ENCODE measurements at regions not wholly inside any gene's neighbourhood (a gene's known extent, or its start where the extent isn't known, plus 50 kb on each side); places are given as distances from the start of the nearest gene placed in this dataset.

- Histone ChIP-seq H3K27me3 (replicated peaks; ENCODE audit: control insufficient read depth, insufficient read depth, low read length, poor library complexity, severe bottlenecking) (no peaks in the 10 kb centered on the region), H3K9me3 (ENCODE audit: control insufficient read depth, low read length) (no peaks in the 10 kb centered on the region), H3K36me3 (ENCODE audit: control insufficient read depth, insufficient read depth, low read length) (no peaks in the 10 kb centered on the region), H3K27ac (ENCODE audit: insufficient read depth, low read length, poor library complexity, severe bottlenecking) (no peak overlapping the region), H3K4me1 (ENCODE audit: control insufficient read depth, insufficient read depth, low read length, poor library complexity, severe bottlenecking) (no peaks in the 10 kb centered on the region), H3K4me3 (ENCODE audit: insufficient read depth, low read depth, low read length, poor library complexity, severe bottlenecking) (no peak overlapping the region)
- DNase-seq = no peak
Observed at GRCh38 chr13:89269737-89270136, 1598.6 kb downstream of the SLITRK5 start.

- Histone ChIP-seq H3K36me3 (ENCODE audit: control insufficient read depth, insufficient read depth, low read length) (no peaks in the 10 kb centered on the region), H3K9me3 (ENCODE audit: control insufficient read depth, low read length) (no peaks in the 10 kb centered on the region), H3K4me1 (ENCODE audit: control insufficient read depth, insufficient read depth, low read length, poor library complexity, severe bottlenecking) (no peaks in the 10 kb centered on the region), H3K27ac (ENCODE audit: insufficient read depth, low read length, poor library complexity, severe bottlenecking) (no peak overlapping the region), H3K27me3 (replicated peaks; ENCODE audit: control insufficient read depth, insufficient read depth, low read length, poor library complexity, severe bottlenecking) (no peaks in the 10 kb centered on the region), H3K4me3 (ENCODE audit: insufficient read depth, low read depth, low read length, poor library complexity, severe bottlenecking) (no peak overlapping the region)
- DNase-seq = no peak
Observed at GRCh38 chr13:89270736-89271135, 1599.6 kb downstream of the SLITRK5 start.

- H3K27ac ChIP-seq (ENCODE audit: insufficient read depth, low read length, poor library complexity, severe bottlenecking) = no peak overlapping the region
- DNase-seq = no peak
- no peaks in the 10 kb centered on the region for H3K4me1 ChIP-seq (ENCODE audit: control insufficient read depth, insufficient read depth, low read length, poor library complexity, severe bottlenecking)
- H3K9me3 ChIP-seq (ENCODE audit: control insufficient read depth, low read length) = no peaks in the 10 kb centered on the region
- no peaks in the 10 kb centered on the region for H3K36me3 ChIP-seq (ENCODE audit: control insufficient read depth, insufficient read depth, low read length)
- H3K27me3 ChIP-seq (replicated peaks; ENCODE audit: control insufficient read depth, insufficient read depth, low read length, poor library complexity, severe bottlenecking) = no peaks in the 10 kb centered on the region
- H3K4me3 ChIP-seq (ENCODE audit: insufficient read depth, low read depth, low read length, poor library complexity, severe bottlenecking) = no peak overlapping the region
Observed at GRCh38 chr13:89279374-89279773, 1608.2 kb downstream of the SLITRK5 start.

- H3K36me3 ChIP-seq (ENCODE audit: control insufficient read depth, insufficient read depth, low read length) = no peaks in the 10 kb centered on the region
- no peak overlapping the region for H3K27ac ChIP-seq (ENCODE audit: insufficient read depth, low read length, poor library complexity, severe bottlenecking)
- no peaks in the 10 kb centered on the region for H3K9me3 ChIP-seq (ENCODE audit: control insufficient read depth, low read length)
- no peaks in the 10 kb centered on the region for H3K27me3 ChIP-seq (replicated peaks; ENCODE audit: control insufficient read depth, insufficient read depth, low read length, poor library complexity, severe bottlenecking)
- DNase-seq = no peak
- no peaks in the 10 kb centered on the region for H3K4me1 ChIP-seq (ENCODE audit: control insufficient read depth, insufficient read depth, low read length, poor library complexity, severe bottlenecking)
- H3K4me3 ChIP-seq (ENCODE audit: insufficient read depth, low read depth, low read length, poor library complexity, severe bottlenecking) = no peak overlapping the region
Observed at GRCh38 chr13:89281331-89281730, 1610.2 kb downstream of the SLITRK5 start.

GRCh38 chr13:89282241-89282640, 1611.1 kb downstream of the SLITRK5 start:
- Histone ChIP-seq H3K36me3 (ENCODE audit: control insufficient read depth, insufficient read depth, low read length) (no peaks in the 10 kb centered on the region), H3K9me3 (ENCODE audit: control insufficient read depth, low read length) (no peaks in the 10 kb centered on the region), H3K27me3 (replicated peaks; ENCODE audit: control insufficient read depth, insufficient read depth, low read length, poor library complexity, severe bottlenecking) (no peaks in the 10 kb centered on the region), H3K4me3 (ENCODE audit: insufficient read depth, low read depth, low read length, poor library complexity, severe bottlenecking) (no peak overlapping the region), H3K4me1 (ENCODE audit: control insufficient read depth, insufficient read depth, low read length, poor library complexity, severe bottlenecking) (no peaks in the 10 kb centered on the region), H3K27ac (ENCODE audit: insufficient read depth, low read length, poor library complexity, severe bottlenecking) (no peak overlapping the region)
- no peak for DNase-seq

- DNase-seq = no peak
- H3K27me3 ChIP-seq (replicated peaks; ENCODE audit: control insufficient read depth, insufficient read depth, low read length, poor library complexity, severe bottlenecking) = no peaks in the 10 kb centered on the region
- H3K4me3 ChIP-seq (ENCODE audit: insufficient read depth, low read depth, low read length, poor library complexity, severe bottlenecking) = no peak overlapping the region
- H3K36me3 ChIP-seq (ENCODE audit: control insufficient read depth, insufficient read depth, low read length) = no peaks in the 10 kb centered on the region
- H3K27ac ChIP-seq (ENCODE audit: insufficient read depth, low read length, poor library complexity, severe bottlenecking) = no peak overlapping the region
- no peaks in the 10 kb centered on the region for H3K4me1 ChIP-seq (ENCODE audit: control insufficient read depth, insufficient read depth, low read length, poor library complexity, severe bottlenecking)
- no peaks in the 10 kb centered on the region for H3K9me3 ChIP-seq (ENCODE audit: control insufficient read depth, low read length)
Observed at GRCh38 chr13:89287381-89287780, 1616.2 kb downstream of the SLITRK5 start.

- Histone ChIP-seq H3K27ac (ENCODE audit: insufficient read depth, low read length, poor library complexity, severe bottlenecking) (no peak overlapping the region), H3K36me3 (ENCODE audit: control insufficient read depth, insufficient read depth, low read length) (no peaks in the 10 kb centered on the region), H3K4me1 (ENCODE audit: control insufficient read depth, insufficient read depth, low read length, poor library complexity, severe bottlenecking) (no peaks in the 10 kb centered on the region), H3K4me3 (ENCODE audit: insufficient read depth, low read depth, low read length, poor library complexity, severe bottlenecking) (no peak overlapping the region), H3K27me3 (replicated peaks; ENCODE audit: control insufficient read depth, insufficient read depth, low read length, poor library complexity, severe bottlenecking) (no peaks in the 10 kb centered on the region), H3K9me3 (ENCODE audit: control insufficient read depth, low read length) (no peaks in the 10 kb centered on the region)
- DNase-seq = no peak
Observed at GRCh38 chr13:89294115-89294867, 1623.1 kb downstream of the SLITRK5 start.

GRCh38 chr13:89307278-89307677, 1636.1 kb downstream of the SLITRK5 start:
- Histone ChIP-seq H3K27ac (ENCODE audit: insufficient read depth, low read length, poor library complexity, severe bottlenecking) (no peak overlapping the region), H3K9me3 (ENCODE audit: control insufficient read depth, low read length) (no peaks in the 10 kb centered on the region), H3K36me3 (ENCODE audit: control insufficient read depth, insufficient read depth, low read length) (no peaks in the 10 kb centered on the region), H3K4me3 (ENCODE audit: insufficient read depth, low read depth, low read length, poor library complexity, severe bottlenecking) (no peak overlapping the region), H3K4me1 (ENCODE audit: control insufficient read depth, insufficient read depth, low read length, poor library complexity, severe bottlenecking) (no peaks in the 10 kb centered on the region), H3K27me3 (replicated peaks; ENCODE audit: control insufficient read depth, insufficient read depth, low read length, poor library complexity, severe bottlenecking) (no peaks in the 10 kb centered on the region)
- DNase-seq = no peak

- H3K36me3 ChIP-seq (ENCODE audit: control insufficient read depth, insufficient read depth, low read length) = no peaks in the 10 kb centered on the region
- H3K4me1 ChIP-seq (ENCODE audit: control insufficient read depth, insufficient read depth, low read length, poor library complexity, severe bottlenecking) = no peaks in the 10 kb centered on the region
- DNase-seq = no peak
- H3K27ac ChIP-seq (ENCODE audit: insufficient read depth, low read length, poor library complexity, severe bottlenecking) = no peak overlapping the region
- no peak overlapping the region for H3K4me3 ChIP-seq (ENCODE audit: insufficient read depth, low read depth, low read length, poor library complexity, severe bottlenecking)
- H3K9me3 ChIP-seq (ENCODE audit: control insufficient read depth, low read length) = no peaks in the 10 kb centered on the region
- H3K27me3 ChIP-seq (replicated peaks; ENCODE audit: control insufficient read depth, insufficient read depth, low read length, poor library complexity, severe bottlenecking) = no peaks in the 10 kb centered on the region
Observed at GRCh38 chr13:89310943-89311672, 1639.9 kb downstream of the SLITRK5 start.

GRCh38 chr13:89315287-89315686, 1644.1 kb downstream of the SLITRK5 start:
- H3K4me3 ChIP-seq (ENCODE audit: insufficient read depth, low read depth, low read length, poor library complexity, severe bottlenecking) = no peak overlapping the region
- no peaks in the 10 kb centered on the region for H3K36me3 ChIP-seq (ENCODE audit: control insufficient read depth, insufficient read depth, low read length)
- no peaks in the 10 kb centered on the region for H3K9me3 ChIP-seq (ENCODE audit: control insufficient read depth, low read length)
- no peaks in the 10 kb centered on the region for H3K4me1 ChIP-seq (ENCODE audit: control insufficient read depth, insufficient read depth, low read length, poor library complexity, severe bottlenecking)
- H3K27ac ChIP-seq (ENCODE audit: insufficient read depth, low read length, poor library complexity, severe bottlenecking) = no peak overlapping the region
- no peaks in the 10 kb centered on the region for H3K27me3 ChIP-seq (replicated peaks; ENCODE audit: control insufficient read depth, insufficient read depth, low read length, poor library complexity, severe bottlenecking)
- DNase-seq = no peak

All from effector memory CD4-positive, alpha-beta T cell (primary cell).